Right atrium auricular region (tissue), 2 donors: ENCODE measurements at regions not wholly inside any gene's neighbourhood (a gene's known extent, or its start where the extent isn't known, plus 50 kb on each side); places are given as distances from the start of the nearest gene placed in this dataset.

Experiments used
- DNase-seq: peaks from one replicate; pipeline ENCODE4 v3.0.0-alpha.2; 2019; ENCODE audit warnings: low spot score
- H3K27ac ChIP-seq, 2 donors: fragments of 200-600 bp; sonication (generic); 1 replicate in 1 of 2; 2 replicates in 1 of 2; pipeline ENCODE4 v1.5.1; 2016 to 2019
- H3K27me3 ChIP-seq, 2 donors: fragments of 200-600 bp; sonication (generic); one replicate each; pipeline versions ENCODE4 v1.5.1 to v1.6.0; 2017 to 2019
- H3K36me3 ChIP-seq: fragments of 200-600 bp; sonication (generic); one replicate; pipeline ENCODE4 v1.5.1; 2016
- H3K4me1 ChIP-seq, 2 donors: fragments of 200-600 bp; sonication (generic); one replicate each; pipeline versions ENCODE4 v1.5.1 to v1.6.0; 2017 to 2019
- H3K4me3 ChIP-seq, 2 donors: fragments of 200-600 bp; sonication (generic); 1 replicate in 1 of 2; 2 replicates in 1 of 2; pipeline ENCODE4 v1.5.1; 2017 to 2019; ENCODE audit warnings: mild to moderate bottlenecking in 1 of 2, moderate library complexity in 1 of 2
- H3K9me3 ChIP-seq, 2 donors: fragments of 200-600 bp; sonication (generic); one replicate each; pipeline ENCODE4 v1.5.1; 2019
- CTCF ChIP-seq, 2 donors: fragments of 200-600 bp; sonication (generic); IDR thresholded peaks; one replicate each; pipeline ENCODE4 v1.5.1; 2019; ENCODE audit warnings: antibody characterized with exemption in 2 of 2

- Histone ChIP-seq H3K4me1 (no peaks in the 10 kb centered on the region), H3K36me3 (no peaks in the 10 kb centered on the region), H3K27me3 (peaks cover 4 to 14% of the 10 kb centered on the region in 2 donors), H3K4me3 (no peak overlapping the region), H3K9me3 (no peaks in the 10 kb centered on the region), H3K27ac (no peak overlapping the region)
- no peak for DNase-seq
- TF ChIP-seq CTCF (IDR thresholded peaks at IDR 0.05) = no peak
These were observed 128.9 kb downstream of the MRM1 start for GRCh38 chr17:36730095-36730808.

- H3K27me3 ChIP-seq = peaks cover 4 to 14% of the 10 kb centered on the region in 2 donors
- H3K36me3 ChIP-seq = no peaks in the 10 kb centered on the region
- no peak for TF ChIP-seq CTCF (IDR thresholded peaks at IDR 0.05)
- H3K4me3 ChIP-seq = no peak overlapping the region
- H3K4me1 ChIP-seq = no peaks in the 10 kb centered on the region
- DNase-seq = no peak
- no peaks in the 10 kb centered on the region for H3K9me3 ChIP-seq
- no peak overlapping the region for H3K27ac ChIP-seq
These were observed 129.6 kb downstream of the MRM1 start for GRCh38 chr17:36730857-36731490.

DNA sequence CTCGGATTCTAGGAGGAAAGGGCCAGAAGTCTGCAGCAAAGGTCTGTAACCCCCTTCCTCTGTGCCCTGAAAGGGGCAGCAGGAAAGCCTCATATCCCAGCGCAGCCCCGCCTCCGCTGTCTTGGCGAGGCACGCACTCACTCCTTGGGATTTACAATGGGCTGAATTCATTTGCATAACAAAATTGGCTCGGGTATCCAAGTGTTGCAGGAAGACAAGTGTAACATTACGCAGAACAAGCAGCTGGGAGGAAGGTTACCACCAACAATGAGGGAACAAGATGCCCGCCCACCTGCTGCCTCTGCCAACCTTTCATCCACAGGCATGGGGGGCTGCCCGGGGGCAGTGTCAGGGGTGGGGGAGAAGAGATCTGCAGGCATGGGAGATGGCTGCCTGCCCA lies 130.4 kb downstream of the MRM1 start:
- no peak for DNase-seq
- no peak for TF ChIP-seq CTCF (IDR thresholded peaks at IDR 0.05)
- Histone ChIP-seq H3K9me3 (no peaks in the 10 kb centered on the region), H3K27me3 (peaks cover 4 to 14% of the 10 kb centered on the region in 2 donors), H3K4me1 (no peaks in the 10 kb centered on the region), H3K27ac (no peak overlapping the region), H3K4me3 (no peak overlapping the region), H3K36me3 (no peaks in the 10 kb centered on the region)

DNA sequence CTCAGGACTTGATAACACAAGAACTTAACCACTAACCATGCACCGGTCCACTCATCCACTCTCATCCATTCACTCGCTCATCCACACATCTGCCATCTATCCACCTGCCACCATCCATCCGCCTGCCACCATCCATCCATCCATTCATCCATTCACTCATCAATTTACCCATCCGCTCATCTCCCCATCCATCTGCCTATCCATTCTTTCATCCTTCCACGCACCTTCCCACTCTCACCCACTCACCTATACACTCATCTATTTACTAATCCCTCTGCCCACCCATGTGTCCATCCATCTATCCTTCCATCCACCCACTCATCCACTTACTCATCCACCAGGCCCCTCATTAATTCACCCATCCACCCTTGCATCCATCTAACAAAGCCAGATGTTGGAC lies 131.0 kb downstream of the MRM1 start:
- no peak overlapping the region for H3K27ac ChIP-seq
- no peak for TF ChIP-seq CTCF (IDR thresholded peaks at IDR 0.05)
- H3K36me3 ChIP-seq = no peaks in the 10 kb centered on the region
- no peak overlapping the region for H3K4me3 ChIP-seq
- H3K27me3 ChIP-seq = peaks cover 4 to 14% of the 10 kb centered on the region in 2 donors
- H3K4me1 ChIP-seq = no peaks in the 10 kb centered on the region
- no peaks in the 10 kb centered on the region for H3K9me3 ChIP-seq
- DNase-seq = no peak

DNA sequence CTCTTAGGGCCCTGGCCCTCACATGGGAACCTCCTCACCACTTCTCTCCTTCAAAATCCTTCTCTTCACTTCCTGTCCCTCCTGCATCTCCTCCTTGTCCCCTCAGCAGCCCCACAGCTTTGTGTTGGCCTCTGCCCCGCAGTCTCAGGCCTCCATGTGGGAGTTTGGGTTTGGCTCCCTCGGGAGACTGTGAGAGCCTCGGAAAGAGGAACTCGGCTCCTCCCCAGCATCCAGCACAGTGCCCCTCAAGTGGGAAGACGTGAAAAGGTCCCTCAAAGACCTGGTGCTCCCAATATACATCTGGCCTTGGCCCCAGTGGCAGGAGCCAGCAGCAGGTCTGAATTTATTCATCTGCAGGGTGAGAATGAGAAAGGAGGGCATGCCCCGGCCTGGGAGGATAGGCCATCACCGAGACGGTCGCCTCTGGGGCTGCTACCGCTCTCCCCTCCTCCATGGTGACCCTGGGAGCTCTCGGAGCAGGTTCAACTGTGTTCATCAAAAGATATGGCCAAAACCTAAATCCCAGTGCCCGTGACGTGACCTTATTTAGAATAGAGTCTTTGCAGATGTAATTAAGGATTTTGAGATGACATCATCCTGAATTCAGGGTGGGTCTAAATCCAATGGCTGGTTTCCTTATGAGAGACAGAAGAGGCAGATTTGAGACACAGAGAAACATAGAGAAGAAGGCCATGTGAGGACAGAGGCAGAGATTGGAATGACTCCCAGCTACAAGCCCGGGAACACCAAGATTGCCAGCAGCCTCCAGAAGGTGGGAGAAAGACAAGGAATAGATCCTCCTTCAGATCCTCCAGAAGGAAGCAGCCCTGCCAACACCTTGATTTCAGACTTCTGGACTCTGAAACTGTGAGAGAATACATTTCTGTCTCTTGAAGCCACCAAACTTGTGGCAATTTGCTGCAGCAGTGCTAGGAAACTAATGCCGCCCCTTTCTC lies 135.1 kb downstream of the MRM1 start:
- H3K27me3 ChIP-seq = no peaks in the 10 kb centered on the region
- DNase-seq = no peak
- TF ChIP-seq CTCF (IDR thresholded peaks at IDR 0.05) = no peak
- H3K36me3 ChIP-seq = no peaks in the 10 kb centered on the region
- no peaks in the 10 kb centered on the region for H3K4me1 ChIP-seq
- H3K9me3 ChIP-seq = no peaks in the 10 kb centered on the region
- H3K27ac ChIP-seq = no peak overlapping the region
- no peak overlapping the region for H3K4me3 ChIP-seq
